Heart left ventricle (tissue), 13 donors: ENCODE measurements at regions not wholly inside any gene's neighbourhood (a gene's known extent, or its start where the extent isn't known, plus 50 kb on each side); places are given as distances from the start of the nearest gene placed in this dataset.

ENCODE experiments used
- POLR2A ChIP-seq, 2 donors: fragments of 450-650 bp; IDR thresholded peaks; one replicate each; pipeline ENCODE4 v1.6.1; 2017; ENCODE audit warnings: antibody characterized with exemption in 2 of 2, mild to moderate bottlenecking in 2 of 2, moderate library complexity in 2 of 2
- TF ChIP-seq, protein P1 (sequence below), 12 donors: fragments of 200-600 bp; sonication (generic) in 4 of 12; IDR thresholded peaks; one replicate each; pipeline versions ENCODE4 v1.5.0 to v1.8.0; 2018 to 2022; ENCODE audit warnings: antibody characterized with exemption in 12 of 12, mild to moderate bottlenecking in 5 of 12
- donor health status: ischemic (EF 13 %, LVEDD 7.1; RV severe dilation, severe dysfunction).
- donor health status: DM: no; HTN: yes; CAD: no.
- donor health status: DM: no; HTN: no; CAD: no.
- donor health status: ischemic (EF 25% LVEDD 6.9; RV normal size, moderate dysfunction).
- donor health status: ischemic (EF 25% LVEDD 5.7; RV mildly dilated, moderate dysfunction).
- donor health status: ischemic (EF 35%, LVEDD 5.7; RV mildly dilated, moderate dysfunction).
- donor health status: nonischemic (EF 11% LVEDD 7.7; RV severe dilation, severe dysfunction).
- donor health status: DM: yes; HTN: yes; CAD: no.
- donor health status: PGD.
- donor health status: ischemic (EF 29% LVEDD 5.4; RV normal size, mild dysfunction).
- donor health status: nonischemic (EF 23%, LVEDD 6.1; RV moderate dilation, normal function).

DNA sequence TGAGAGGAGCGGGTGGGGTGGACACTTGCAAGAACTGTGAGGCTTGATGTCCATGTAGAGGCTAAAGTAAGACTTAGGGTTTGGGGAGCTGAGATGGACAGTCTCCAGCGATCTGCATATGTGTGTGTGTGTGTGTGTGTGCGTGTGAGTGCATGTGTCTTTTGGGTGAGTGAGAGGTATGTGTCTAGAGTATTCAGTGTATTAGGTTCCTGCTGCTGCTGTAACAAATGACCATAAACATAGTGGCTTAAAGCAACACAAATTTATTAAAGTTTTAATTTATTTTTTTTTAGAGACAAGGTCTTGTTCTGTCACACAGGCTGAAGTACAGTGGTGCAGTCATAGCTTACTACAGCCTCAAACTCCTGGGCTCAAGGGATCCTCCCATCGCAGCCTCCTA lies 155.4 kb upstream of the SPRED2 start:
- TF ChIP-seq, protein P1, sequence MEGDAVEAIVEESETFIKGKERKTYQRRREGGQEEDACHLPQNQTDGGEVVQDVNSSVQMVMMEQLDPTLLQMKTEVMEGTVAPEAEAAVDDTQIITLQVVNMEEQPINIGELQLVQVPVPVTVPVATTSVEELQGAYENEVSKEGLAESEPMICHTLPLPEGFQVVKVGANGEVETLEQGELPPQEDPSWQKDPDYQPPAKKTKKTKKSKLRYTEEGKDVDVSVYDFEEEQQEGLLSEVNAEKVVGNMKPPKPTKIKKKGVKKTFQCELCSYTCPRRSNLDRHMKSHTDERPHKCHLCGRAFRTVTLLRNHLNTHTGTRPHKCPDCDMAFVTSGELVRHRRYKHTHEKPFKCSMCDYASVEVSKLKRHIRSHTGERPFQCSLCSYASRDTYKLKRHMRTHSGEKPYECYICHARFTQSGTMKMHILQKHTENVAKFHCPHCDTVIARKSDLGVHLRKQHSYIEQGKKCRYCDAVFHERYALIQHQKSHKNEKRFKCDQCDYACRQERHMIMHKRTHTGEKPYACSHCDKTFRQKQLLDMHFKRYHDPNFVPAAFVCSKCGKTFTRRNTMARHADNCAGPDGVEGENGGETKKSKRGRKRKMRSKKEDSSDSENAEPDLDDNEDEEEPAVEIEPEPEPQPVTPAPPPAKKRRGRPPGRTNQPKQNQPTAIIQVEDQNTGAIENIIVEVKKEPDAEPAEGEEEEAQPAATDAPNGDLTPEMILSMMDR (IDR thresholded peaks at IDR 0.05): no peak
- no peak for TF ChIP-seq POLR2A (IDR thresholded peaks at IDR 0.05)
